LHCN-M2 (cell line): ENCODE measurements at regions not wholly inside any gene's neighbourhood (a gene's known extent, or its start where the extent isn't known, plus 50 kb on each side); places are given as distances from the start of the nearest gene placed in this dataset.

Source experiments
- DNase-seq: peaks from one replicate; pipeline ENCODE4 v3.0.0-alpha.2; 2012; ENCODE audit warnings: low read depth

DNA sequence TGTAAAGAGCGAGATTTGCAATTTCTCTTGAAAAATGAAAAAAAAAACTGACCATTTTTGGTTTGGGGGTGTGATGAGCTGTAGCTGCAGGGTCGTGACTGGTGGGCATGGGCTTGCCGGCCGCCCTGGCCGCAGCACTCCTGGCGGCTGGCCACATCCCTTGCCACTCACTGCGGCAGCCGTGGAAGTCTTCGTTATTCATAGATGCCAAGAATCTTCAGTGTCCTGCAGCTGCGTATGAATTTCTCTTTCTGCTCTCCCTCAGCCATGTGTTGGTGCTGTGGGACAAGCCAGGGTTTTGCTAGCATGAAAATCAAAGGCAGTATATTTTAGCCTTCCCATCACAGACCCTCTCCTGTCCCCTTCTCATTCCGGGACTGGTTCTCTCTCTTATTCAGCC lies 151.7 kb upstream of the TSHZ3 start:
- DNase-seq, result peak; percentile 5

GRCh38 chr19:31501427-31502195 lies 152.4 kb upstream of the TSHZ3 start:
- DNase-seq, result no peak

DNA sequence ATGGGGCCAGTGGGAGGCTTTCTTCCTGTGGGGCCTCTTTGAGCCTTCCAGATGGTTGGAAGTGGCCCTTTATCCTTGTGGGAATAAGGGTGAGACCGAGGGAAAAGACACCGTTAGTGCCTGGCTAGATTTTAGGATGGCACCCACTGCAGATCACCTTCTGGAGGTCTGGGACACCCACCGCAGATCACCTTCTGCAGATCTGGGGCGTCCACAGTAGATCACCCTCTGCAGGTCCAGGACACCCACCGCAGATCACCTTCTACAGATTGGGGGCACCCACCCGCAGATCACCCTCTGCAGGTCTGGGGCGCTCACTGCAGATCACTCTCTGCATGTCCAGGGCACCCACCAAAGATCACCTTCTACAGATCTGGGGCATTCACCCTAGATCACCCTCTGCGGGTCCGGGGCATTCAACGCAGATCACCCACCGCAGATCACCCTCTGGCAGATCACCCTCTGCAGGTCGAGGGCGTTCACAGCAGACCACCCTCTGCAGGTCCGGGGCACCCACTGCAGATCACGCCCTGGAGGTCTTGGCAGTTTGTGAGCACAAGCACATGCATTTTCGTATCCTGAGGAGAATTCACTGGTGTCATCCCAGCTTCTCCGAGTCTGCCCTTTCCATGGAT lies 153.4 kb upstream of the TSHZ3 start:
- DNase-seq, result no peak

- DNase-seq, result no peak
These were observed 154.0 kb upstream of the TSHZ3 start for GRCh38 chr19:31503211-31503610.

DNA sequence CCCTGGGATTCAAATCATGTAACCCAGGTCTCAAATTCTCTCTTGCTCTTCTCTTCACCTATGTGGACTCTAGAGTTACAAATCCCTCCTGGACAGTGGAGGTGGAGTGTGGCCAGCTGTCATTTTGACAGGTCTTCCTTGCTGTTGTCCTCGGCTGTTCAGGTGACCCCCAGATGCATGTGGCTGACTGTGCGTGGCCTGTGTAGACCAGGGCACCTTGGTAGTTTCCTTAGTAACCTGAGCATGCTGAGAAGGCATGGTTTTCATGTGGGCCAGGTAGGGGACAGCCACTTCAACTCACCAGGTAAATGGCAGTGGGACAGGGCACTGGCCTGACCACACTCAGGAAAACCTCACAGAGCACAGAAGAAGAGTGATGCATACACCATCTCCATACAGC lies 155.0 kb upstream of the TSHZ3 start:
- DNase-seq, result no peak

DNA sequence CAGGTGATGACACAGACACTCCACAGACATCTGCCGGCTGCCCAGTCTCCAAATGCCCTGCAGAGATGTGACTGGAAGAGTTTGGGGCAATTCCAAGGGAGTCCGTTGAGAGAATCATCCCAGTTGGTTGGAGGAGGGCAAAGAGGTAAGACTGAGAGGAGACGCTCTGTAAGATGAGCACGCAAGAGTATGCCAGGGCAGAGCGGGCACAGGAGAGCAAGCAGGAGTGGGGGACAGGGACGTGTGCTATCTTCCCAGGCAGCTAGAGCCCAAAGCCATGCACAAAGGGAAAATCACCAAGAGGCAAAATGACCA lies 156.3 kb upstream of the TSHZ3 start:
- no peak for DNase-seq

GRCh38 chr19:31506102-31506501 lies 156.9 kb upstream of the TSHZ3 start:
- no peak for DNase-seq

- no peak for DNase-seq
These were observed 161.4 kb upstream of the TSHZ3 start for GRCh38 chr19:31510635-31511034.

DNA sequence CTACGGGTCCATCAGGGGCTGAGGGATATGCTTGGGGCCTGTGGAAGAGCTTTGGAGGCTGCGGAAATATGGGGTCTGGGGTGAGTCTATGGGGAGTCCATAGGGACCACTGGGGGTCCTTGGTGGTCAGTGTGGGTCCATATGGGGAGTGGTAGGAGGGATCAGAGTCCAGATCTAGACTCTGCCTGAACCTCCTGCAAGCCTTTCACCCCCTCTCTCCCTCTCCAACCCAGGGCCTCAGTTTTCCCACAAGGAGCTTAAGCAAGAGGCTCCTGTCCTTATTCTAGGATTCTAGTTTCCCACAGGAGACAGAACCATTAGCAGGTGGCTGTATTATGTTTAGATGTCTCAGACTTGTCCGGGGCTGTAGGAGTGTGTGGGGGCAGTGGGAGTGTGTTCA lies 161.9 kb upstream of the TSHZ3 start:
- no peak for DNase-seq

GRCh38 chr19:31511696-31512095 lies 162.5 kb upstream of the TSHZ3 start:
- DNase-seq, result no peak

DNA sequence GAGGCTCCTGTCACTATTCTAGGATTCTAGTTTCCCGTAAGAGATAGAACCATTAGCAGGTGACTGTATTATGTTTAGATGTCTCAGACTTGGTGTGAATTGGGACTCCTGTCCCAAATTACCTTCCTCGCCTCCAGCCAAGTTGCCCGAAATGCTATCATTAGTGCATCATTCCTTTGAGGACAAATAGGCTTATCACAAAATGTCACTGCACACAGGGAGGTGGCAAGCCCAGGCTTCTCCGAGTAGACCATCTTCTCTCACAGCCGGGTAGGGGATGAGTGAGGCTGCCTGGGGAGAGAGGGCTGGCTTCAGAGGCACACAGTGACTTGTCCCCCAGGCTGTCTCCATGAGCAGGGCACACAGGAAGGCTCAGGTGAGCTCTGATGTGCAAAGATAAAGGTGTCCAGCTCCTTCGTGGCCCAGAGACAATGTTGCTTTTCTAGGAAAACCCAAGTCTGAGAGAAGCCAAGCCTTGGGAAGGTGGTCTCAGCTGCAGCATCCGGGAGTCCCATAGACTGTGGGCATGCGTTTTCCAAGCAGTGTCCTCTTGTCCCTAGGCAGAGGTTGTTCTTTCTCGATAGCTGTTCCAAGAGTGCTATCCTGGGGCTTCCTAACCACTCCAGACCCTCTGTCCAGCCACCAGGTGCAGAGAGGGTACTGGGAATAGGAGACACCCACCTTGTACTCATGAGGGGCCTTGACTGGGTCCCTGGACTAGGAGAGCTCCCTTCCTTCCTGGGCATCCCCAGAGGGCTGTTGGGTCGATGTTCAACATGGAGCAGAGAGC lies 163.1 kb upstream of the TSHZ3 start:
- DNase-seq, result no peak

DNA sequence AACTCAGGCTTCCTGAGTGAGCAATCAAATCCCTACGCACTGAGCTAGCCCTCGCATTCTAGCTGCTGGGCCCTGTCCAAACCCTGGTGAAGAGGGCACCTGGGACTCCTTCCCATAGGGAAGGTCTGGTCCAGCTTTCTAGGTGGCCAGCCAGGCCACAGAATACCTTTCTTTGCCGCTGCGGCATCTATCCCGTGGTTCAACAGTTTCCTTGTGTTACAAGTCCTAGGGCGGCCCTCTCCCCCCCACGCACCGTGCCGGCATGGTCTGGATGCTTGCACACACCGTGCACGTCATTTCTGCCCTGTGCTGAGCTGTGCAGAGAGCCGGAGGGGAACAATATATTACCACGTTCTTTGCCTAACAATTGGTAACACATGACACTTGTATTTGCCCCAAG lies 164.6 kb upstream of the TSHZ3 start:
- DNase-seq, result no peak

- no peak for DNase-seq
These were observed 166.7 kb upstream of the TSHZ3 start for GRCh38 chr19:31515931-31516330.

GRCh38 chr19:31516756-31517155 lies 167.5 kb upstream of the TSHZ3 start:
- no peak for DNase-seq

- no peak for DNase-seq
These were observed 168.3 kb upstream of the TSHZ3 start for GRCh38 chr19:31517224-31518180.

DNA sequence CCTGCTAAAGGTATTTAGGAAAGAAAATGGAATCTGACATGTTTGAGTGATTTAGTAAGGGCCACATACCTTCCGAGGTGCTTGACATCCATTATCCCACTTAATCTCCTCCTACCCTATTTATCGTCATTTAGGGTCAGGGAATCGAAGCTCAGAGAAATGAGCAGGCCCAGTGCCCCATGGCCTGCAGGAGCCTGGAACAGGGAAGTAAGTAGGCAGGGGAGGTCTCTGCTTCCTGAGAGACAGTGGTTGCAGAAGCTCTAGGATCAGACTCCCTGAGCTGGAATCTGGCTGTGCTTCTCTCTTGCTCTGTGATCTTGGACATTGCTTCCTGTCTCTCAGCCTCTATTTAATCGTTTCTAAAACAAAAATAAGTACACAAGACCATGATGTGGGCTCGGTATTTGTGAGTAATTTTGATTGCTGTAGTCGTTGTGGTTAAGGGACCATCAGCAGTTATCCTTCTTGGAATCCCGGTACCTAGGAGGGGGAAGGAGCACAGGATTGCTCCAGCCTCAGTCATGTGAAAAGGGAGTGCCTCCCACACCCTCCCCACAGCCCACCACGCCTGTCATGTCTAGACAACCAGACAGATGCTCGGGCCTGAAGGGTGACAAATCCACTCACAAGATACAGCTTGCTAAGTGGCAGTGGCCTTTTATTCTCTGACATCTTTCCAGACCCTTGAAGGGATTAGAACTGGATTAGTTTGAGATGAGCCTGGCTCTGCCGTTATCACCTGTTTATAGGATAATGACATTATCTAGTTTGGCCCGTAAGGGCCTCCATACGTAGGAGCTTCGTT lies 169.2 kb upstream of the TSHZ3 start:
- no peak for DNase-seq

DNA sequence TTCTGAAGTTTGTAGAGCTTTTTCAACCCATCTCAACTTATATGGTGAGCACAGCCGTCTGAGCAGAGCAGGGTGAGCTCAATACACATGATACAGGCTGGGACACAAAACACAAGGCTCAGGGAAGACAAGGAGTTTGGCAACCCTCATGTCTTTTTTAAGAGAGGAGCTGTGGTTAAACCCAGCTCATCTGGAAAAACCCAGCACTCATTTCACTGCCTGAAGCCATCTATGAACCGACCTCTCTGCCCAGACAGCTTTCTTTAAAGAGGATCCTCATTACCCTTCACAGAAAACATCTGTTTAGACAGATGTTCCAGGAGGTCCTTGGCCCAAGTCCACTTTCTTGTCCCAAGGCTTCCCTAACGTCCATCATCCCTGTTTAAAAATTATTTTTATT lies 170.0 kb upstream of the TSHZ3 start:
- DNase-seq, result no peak

DNA sequence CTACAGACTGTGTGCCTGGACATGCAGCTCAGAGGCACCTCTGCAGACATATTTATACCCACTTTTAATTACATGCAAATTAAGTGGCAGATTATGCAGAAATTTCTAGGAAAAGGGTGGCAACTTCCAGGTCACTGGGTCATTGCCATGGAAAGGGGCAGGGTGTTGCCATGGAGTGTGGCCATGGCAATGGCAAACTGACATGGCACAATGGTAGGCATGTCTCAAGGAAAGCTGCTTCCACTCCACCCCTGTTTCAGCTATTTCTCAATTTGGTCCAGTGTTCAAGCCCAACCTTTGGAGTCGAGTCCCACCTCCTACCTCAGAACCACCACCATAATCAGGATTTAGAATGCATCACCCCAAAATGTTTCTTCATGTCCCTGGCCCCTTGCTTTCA lies 170.7 kb upstream of the TSHZ3 start:
- DNase-seq, result no peak

DNA sequence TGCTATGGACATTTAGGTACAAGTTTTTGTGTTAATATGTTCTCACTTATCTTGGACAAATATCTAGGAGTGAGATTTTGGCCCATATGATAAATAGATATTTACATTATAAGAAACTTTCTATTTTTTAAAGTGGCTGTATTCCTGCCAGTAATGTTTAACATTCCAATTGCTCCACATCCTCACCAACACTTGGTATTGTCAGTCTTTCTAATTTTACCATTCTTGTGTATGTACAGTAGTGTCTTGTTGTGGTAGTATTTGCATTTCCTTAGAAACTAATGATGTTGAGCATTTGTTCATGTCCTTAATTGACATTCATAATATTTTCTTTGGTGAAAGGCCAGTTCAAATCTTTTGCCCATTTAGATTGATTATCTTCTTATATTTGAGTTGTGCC lies 171.4 kb upstream of the TSHZ3 start:
- no peak for DNase-seq

GRCh38 chr19:31525610-31526147 lies 176.4 kb upstream of the TSHZ3 start:
- DNase-seq, result no peak

DNA sequence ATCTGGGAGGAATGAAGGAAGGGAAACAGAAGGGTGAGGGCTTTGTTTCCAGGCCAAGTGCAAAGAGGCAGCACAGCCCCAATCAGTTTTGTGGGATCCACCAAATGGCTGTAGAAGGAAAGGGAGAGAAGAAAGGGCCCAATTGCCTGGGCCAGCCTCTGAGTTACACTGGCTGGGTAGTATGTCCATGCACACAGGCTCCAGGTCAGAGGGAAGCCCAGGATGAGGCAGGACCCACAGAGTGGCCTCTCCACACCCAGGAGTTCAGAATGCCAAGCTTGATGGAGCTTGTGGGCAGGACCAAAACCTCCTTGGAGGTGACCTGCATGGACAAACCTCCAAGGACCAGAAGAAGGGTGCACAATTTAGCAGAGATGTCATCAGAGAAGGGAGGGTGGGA lies 178.2 kb upstream of the TSHZ3 start:
- no peak for DNase-seq
